Lung (tissue), 11 donors: ENCODE measurements at regions not wholly inside any gene's neighbourhood (a gene's known extent, or its start where the extent isn't known, plus 50 kb on each side); places are given as distances from the start of the nearest gene placed in this dataset.
A peak's percentile ranks its signal among the peaks of the same experiment; 100 is the strongest.

Experiments used
- ATAC-seq: fragments of 200-7000 bp; cut with Tn5 transposase; one replicate; pipeline ENCODE4 v1.9.1; 2020; ENCODE audit warnings: moderate number of reproducible peaks; ENCODE audit not compliant: insufficient read depth, low FRiP score
- DNase-seq, 3 donors: peaks; one replicate each; pipeline ENCODE4 v3.0.0-alpha.2; 2013 to 2017
- H3K27ac ChIP-seq, 2 donors: one replicate each; pipeline ENCODE4 v1.5.1; 2013; ENCODE audit warnings: mild to moderate bottlenecking in 2 of 2, moderate library complexity in 2 of 2, control low read depth in 1 of 2, inconsistent platforms in 1 of 2, low read depth in 1 of 2, low read length in 1 of 2
- H3K27me3 ChIP-seq, 3 donors: one replicate each; pipeline ENCODE4 v1.5.1; 2013; ENCODE audit warnings: low read length in 2 of 3; ENCODE audit not compliant: control insufficient read depth in 3 of 3, insufficient read depth in 3 of 3
- H3K36me3 ChIP-seq, 4 donors: one replicate each; pipeline ENCODE4 v1.5.1; 2013; ENCODE audit warnings: low read length in 4 of 4, mild to moderate bottlenecking in 1 of 4, moderate library complexity in 1 of 4; ENCODE audit not compliant: control insufficient read depth in 4 of 4, insufficient read depth in 4 of 4
- H3K4me1 ChIP-seq, 5 donors: one replicate each; pipeline ENCODE4 v1.5.1; 2013; ENCODE audit warnings: low read length in 5 of 5, mild to moderate bottlenecking in 2 of 5, moderate library complexity in 1 of 5; ENCODE audit not compliant: control insufficient read depth in 5 of 5, insufficient read depth in 5 of 5
- H3K4me3 ChIP-seq: one replicate; pipeline ENCODE4 v1.5.1; 2013; ENCODE audit warnings: mild to moderate bottlenecking, control low read depth, moderate library complexity
- H3K9ac ChIP-seq, 2 donors: one replicate each; pipeline ENCODE4 v1.5.1; 2013; ENCODE audit warnings: low read length in 2 of 2, control low read depth in 1 of 2; ENCODE audit not compliant: insufficient read depth in 1 of 2
- H3K9me3 ChIP-seq, 4 donors: one replicate each; pipeline ENCODE4 v1.5.1; 2013; ENCODE audit warnings: low read length in 3 of 4, mild to moderate bottlenecking in 1 of 4, moderate library complexity in 1 of 4; ENCODE audit not compliant: control insufficient read depth in 4 of 4, insufficient read depth in 3 of 4
- WGBS, 2 donors: extraction: QIAGEN DNeasy Blood & Tissue Kit; methylation state at CpG; one replicate each; pipeline ENCODE4 v1.1.7; 2013; 5-methylcytosine and 5-hydroxymethylcytosine counted together
- TF ChIP-seq, protein P1 (sequence below): IDR thresholded peaks from 2 replicates; pipeline ENCODE4 v1.5.1; 2012; ENCODE audit warnings: mild to moderate bottlenecking; ENCODE audit errors: control extremely low read depth, extremely low read depth
- donor health status: control.
- donor health status: control.
- donor health status: Bipolar disorder and iron deficiency.
- donor health status: healthy.
- donor health status: DM: yes; HTN: yes; CAD: no.

- TF ChIP-seq, protein P1, sequence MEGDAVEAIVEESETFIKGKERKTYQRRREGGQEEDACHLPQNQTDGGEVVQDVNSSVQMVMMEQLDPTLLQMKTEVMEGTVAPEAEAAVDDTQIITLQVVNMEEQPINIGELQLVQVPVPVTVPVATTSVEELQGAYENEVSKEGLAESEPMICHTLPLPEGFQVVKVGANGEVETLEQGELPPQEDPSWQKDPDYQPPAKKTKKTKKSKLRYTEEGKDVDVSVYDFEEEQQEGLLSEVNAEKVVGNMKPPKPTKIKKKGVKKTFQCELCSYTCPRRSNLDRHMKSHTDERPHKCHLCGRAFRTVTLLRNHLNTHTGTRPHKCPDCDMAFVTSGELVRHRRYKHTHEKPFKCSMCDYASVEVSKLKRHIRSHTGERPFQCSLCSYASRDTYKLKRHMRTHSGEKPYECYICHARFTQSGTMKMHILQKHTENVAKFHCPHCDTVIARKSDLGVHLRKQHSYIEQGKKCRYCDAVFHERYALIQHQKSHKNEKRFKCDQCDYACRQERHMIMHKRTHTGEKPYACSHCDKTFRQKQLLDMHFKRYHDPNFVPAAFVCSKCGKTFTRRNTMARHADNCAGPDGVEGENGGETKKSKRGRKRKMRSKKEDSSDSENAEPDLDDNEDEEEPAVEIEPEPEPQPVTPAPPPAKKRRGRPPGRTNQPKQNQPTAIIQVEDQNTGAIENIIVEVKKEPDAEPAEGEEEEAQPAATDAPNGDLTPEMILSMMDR: no peak
- Histone ChIP-seq H3K27me3 (no peaks in the 10 kb centered on the region), H3K9ac (no peak overlapping the region), H3K27ac (no peak overlapping the region), H3K4me3 (no peak overlapping the region), H3K4me1 (no peaks in the 10 kb centered on the region), H3K9me3 (peaks cover 0 to 2% (median 0%) of the 10 kb centered on the region in 4 donors), H3K36me3 (no peaks in the 10 kb centered on the region)
- DNase-seq (peak in 1 of 3 donors; percentile 3), ATAC-seq (no peak)
- WGBS, 2 donors: 66 to 76% methylated on average over 4 of the region's 4 CpGs
Measured at GRCh38 chr2:14272396-14273075, 360.0 kb upstream of the LRATD1 start.

GRCh38 chr2:14273650-14274049 is 358.9 kb upstream of the LRATD1 start:
- H3K27ac ChIP-seq: no peak overlapping the region
- H3K4me1 ChIP-seq: no peaks in the 10 kb centered on the region
- DNase-seq (no peak), ATAC-seq (no peak)
- H3K36me3 ChIP-seq: no peaks in the 10 kb centered on the region
- TF ChIP-seq, protein P1: no peak
- no peak overlapping the region for H3K4me3 ChIP-seq
- peaks cover 0 to 2% (median 0%) of the 10 kb centered on the region in 4 donors for H3K9me3 ChIP-seq
- H3K27me3 ChIP-seq: no peaks in the 10 kb centered on the region
- WGBS, 2 donors: 76 to 77% methylated on average over 1 of the region's 1 CpG
- no peak overlapping the region for H3K9ac ChIP-seq

- TF ChIP-seq, protein P1: no peak
- Histone ChIP-seq H3K4me1 (no peaks in the 10 kb centered on the region), H3K9ac (no peak overlapping the region), H3K4me3 (no peak overlapping the region), H3K27me3 (no peaks in the 10 kb centered on the region), H3K27ac (no peak overlapping the region), H3K9me3 (no peaks in the 10 kb centered on the region), H3K36me3 (no peaks in the 10 kb centered on the region)
- no peak for DNase-seq
- ATAC-seq: no peak
Measured at GRCh38 chr2:14284244-14284643, 348.3 kb upstream of the LRATD1 start.

DNA sequence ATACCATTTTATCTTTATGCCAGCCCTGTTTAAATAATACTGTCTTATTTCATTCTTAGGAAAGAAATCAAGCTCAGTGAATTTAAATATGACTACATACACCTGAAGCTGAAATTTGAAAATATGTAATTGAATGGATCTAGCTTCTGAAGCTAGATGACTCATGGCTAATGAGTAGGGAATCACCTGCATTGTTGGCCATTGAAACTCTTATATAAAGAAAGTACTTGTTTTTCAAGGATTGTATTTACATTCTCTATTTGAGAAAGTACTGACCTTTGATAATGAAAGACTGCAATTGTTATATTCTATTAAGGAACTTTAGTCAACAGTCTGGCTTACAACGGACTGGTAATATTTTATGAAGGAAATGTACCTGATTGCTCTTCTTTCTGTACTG is 346.7 kb upstream of the LRATD1 start:
- 69 to 72% methylated on average over 1 of the region's 1 CpG for WGBS, 2 donors
- Histone ChIP-seq H3K4me3 (no peak overlapping the region), H3K36me3 (no peaks in the 10 kb centered on the region), H3K27me3 (no peaks in the 10 kb centered on the region), H3K9ac (no peak overlapping the region), H3K4me1 (no peaks in the 10 kb centered on the region), H3K9me3 (no peaks in the 10 kb centered on the region), H3K27ac (no peak overlapping the region)
- ATAC-seq: no peak
- no peak for DNase-seq
- TF ChIP-seq, protein P1: no peak
